Activated CD8-positive, alpha-beta memory T cell treated with anti-CD3 and anti-CD28 coated beads for 4 hours (primary cell): ENCODE measurements at regions not wholly inside any gene's neighbourhood (a gene's known extent, or its start where the extent isn't known, plus 50 kb on each side); places are given as distances from the start of the nearest gene placed in this dataset.

Experiments used
- DNase-seq, 2 donors: peaks; one replicate each; pipeline ENCODE4 v3.0.0-alpha.2; 2020; ENCODE audit warnings: low read depth in 2 of 2

GRCh38 chr18:78150590-78150989, 829.0 kb upstream of the SALL3 start:
- DNase-seq = no peak

GRCh38 chr18:78151234-78151633, 828.4 kb upstream of the SALL3 start:
- no peak for DNase-seq

GRCh38 chr18:78151948-78152725, 827.5 kb upstream of the SALL3 start:
- no peak for DNase-seq

- no peak for DNase-seq
Observed at GRCh38 chr18:78153362-78153761, 826.3 kb upstream of the SALL3 start.

- DNase-seq = no peak
Observed at GRCh38 chr18:78154444-78154843, 825.2 kb upstream of the SALL3 start.

GRCh38 chr18:78154853-78155252, 824.8 kb upstream of the SALL3 start:
- DNase-seq = no peak

- DNase-seq = no peak
Observed at GRCh38 chr18:78156466-78156865, 823.2 kb upstream of the SALL3 start.

- no peak for DNase-seq
Observed at GRCh38 chr18:78158943-78159342, 820.7 kb upstream of the SALL3 start.

GRCh38 chr18:78159397-78159796, 820.2 kb upstream of the SALL3 start:
- no peak for DNase-seq

- no peak for DNase-seq
Observed at GRCh38 chr18:78160961-78161656, 818.5 kb upstream of the SALL3 start.

- no peak for DNase-seq
Observed at GRCh38 chr18:78165525-78165924, 814.1 kb upstream of the SALL3 start.

GRCh38 chr18:78168526-78168925, 811.1 kb upstream of the SALL3 start:
- no peak for DNase-seq

GRCh38 chr18:78169174-78169864, 810.3 kb upstream of the SALL3 start:
- no peak for DNase-seq

- no peak for DNase-seq
Observed at GRCh38 chr18:78171954-78172353, 807.7 kb upstream of the SALL3 start.

- DNase-seq = no peak
Observed at GRCh38 chr18:78174737-78175136, 804.9 kb upstream of the SALL3 start.

GRCh38 chr18:78178812-78179211, 800.8 kb upstream of the SALL3 start:
- no peak for DNase-seq

GRCh38 chr18:78180741-78181140, 798.9 kb upstream of the SALL3 start:
- DNase-seq = no peak

GRCh38 chr18:78183815-78184214, 795.8 kb upstream of the SALL3 start:
- no peak for DNase-seq

GRCh38 chr18:78191276-78191675, 788.3 kb upstream of the SALL3 start:
- no peak for DNase-seq

GRCh38 chr18:78192054-78192453, 787.6 kb upstream of the SALL3 start:
- DNase-seq = no peak

GRCh38 chr18:78196280-78196679, 783.3 kb upstream of the SALL3 start:
- no peak for DNase-seq

GRCh38 chr18:78199002-78199401, 780.6 kb upstream of the SALL3 start:
- no peak for DNase-seq

- no peak for DNase-seq
Observed at GRCh38 chr18:78199611-78200010, 780.0 kb upstream of the SALL3 start.
